Neural progenitor cell (in vitro differentiated cells): ENCODE measurements at regions not wholly inside any gene's neighbourhood (a gene's known extent, or its start where the extent isn't known, plus 50 kb on each side); places are given as distances from the start of the nearest gene placed in this dataset.
A peak's percentile ranks its signal among the peaks of the same experiment; 100 is the strongest.

Source experiments
- DNase-seq: peaks from one replicate; pipeline ENCODE4 v3.0.0-alpha.2; 2016; ENCODE audit warnings: low spot score
- H2AFZ ChIP-seq: fragments of 200-600 bp; sonication (generic); replicated peaks from 2 replicates; pipeline ENCODE4 v1.6.1; 2016; ENCODE audit warnings: antibody characterized with exemption
- H3F3A ChIP-seq: fragments of 200-600 bp; sonication (generic); 2 replicates; pipeline ENCODE4 v1.6.1; 2016; ENCODE audit warnings: antibody characterized with exemption, low read depth
- H3K27ac ChIP-seq: fragments of 200-600 bp; sonication (generic); 2 replicates; pipeline ENCODE4 v1.5.1; 2016; ENCODE audit warnings: mild to moderate bottlenecking
- H3K27me3 ChIP-seq: fragments of 200-600 bp; sonication (generic); 2 replicates; pipeline ENCODE4 v1.6.1; 2016; ENCODE audit warnings: mild to moderate bottlenecking, moderate library complexity
- H3K36me3 ChIP-seq: fragments of 200-600 bp; sonication (generic); 2 replicates; pipeline ENCODE4 v1.5.1; 2016
- H3K4me1 ChIP-seq: fragments of 200-600 bp; sonication (generic); 2 replicates; pipeline ENCODE4 v1.6.1; 2016; ENCODE audit warnings: mixed run types
- H3K4me2 ChIP-seq: fragments of 200-600 bp; sonication (generic); 2 replicates; pipeline ENCODE4 v1.6.1; 2016
- H3K4me3 ChIP-seq: fragments of 200-600 bp; sonication (generic); 2 replicates; pipeline ENCODE4 v1.5.1; 2016
- H3K79me2 ChIP-seq: fragments of 200-600 bp; sonication (generic); 2 replicates; pipeline ENCODE4 v1.6.1; 2016; ENCODE audit warnings: low read depth
- H3K9ac ChIP-seq: fragments of 200-600 bp; sonication (generic); 2 replicates; pipeline ENCODE4 v1.6.1; 2016
- H3K9me3 ChIP-seq: fragments of 200-600 bp; sonication (generic); 2 replicates; pipeline ENCODE4 v1.5.1; 2016; ENCODE audit warnings: low read depth
- H4K20me1 ChIP-seq: fragments of 200-600 bp; sonication (generic); 2 replicates; pipeline ENCODE4 v1.6.1; 2016; ENCODE audit warnings: low read depth
- H3K27ac Mint-ChIP-seq: 3 replicates; pipeline ENCODE4 v1.8.0; 2021; ENCODE audit warnings: mixed read lengths
- H3K27me3 Mint-ChIP-seq: 2 replicates; pipeline ENCODE4 v1.8.0; 2022; ENCODE audit warnings: low read depth, mild to moderate bottlenecking, inconsistent platforms, moderate library complexity, mixed read lengths; ENCODE audit not compliant: insufficient read depth
- H3K36me3 Mint-ChIP-seq: 3 replicates; pipeline ENCODE4 v1.8.0; 2021; ENCODE audit warnings: mixed read lengths
- H3K4me1 Mint-ChIP-seq: 3 replicates; pipeline ENCODE4 v1.8.0; 2021; ENCODE audit warnings: mixed read lengths
- H3K4me3 Mint-ChIP-seq: 3 replicates; pipeline ENCODE4 v1.8.0; 2021; ENCODE audit warnings: mild to moderate bottlenecking, moderate library complexity, mixed read lengths
- H3K9me3 Mint-ChIP-seq: 3 replicates; pipeline ENCODE4 v1.8.0; 2020; ENCODE audit warnings: mixed read lengths
- CTCF ChIP-seq: fragments of 200-600 bp; sonication (generic); IDR thresholded peaks from 2 replicates; pipeline ENCODE4 v1.5.1; 2017; ENCODE audit warnings: antibody characterized with exemption, mild to moderate bottlenecking
- EZH2 ChIP-seq: fragments of 200-600 bp; sonication (generic); IDR thresholded peaks from 2 replicates; pipeline ENCODE4 v1.6.1; 2017; ENCODE audit warnings: antibody characterized with exemption, mild to moderate bottlenecking, moderate library complexity
- EZH2phosphoT487 ChIP-seq: fragments of 200-600 bp; sonication (generic); IDR thresholded peaks from 2 replicates; pipeline ENCODE4 v1.6.1; 2017; ENCODE audit warnings: antibody characterized with exemption

- no peak overlapping the region for H3K4me2 ChIP-seq
Observed at GRCh38 chr15:79192462-79193036, 90.0 kb upstream of the ANKRD34C start.

DNA sequence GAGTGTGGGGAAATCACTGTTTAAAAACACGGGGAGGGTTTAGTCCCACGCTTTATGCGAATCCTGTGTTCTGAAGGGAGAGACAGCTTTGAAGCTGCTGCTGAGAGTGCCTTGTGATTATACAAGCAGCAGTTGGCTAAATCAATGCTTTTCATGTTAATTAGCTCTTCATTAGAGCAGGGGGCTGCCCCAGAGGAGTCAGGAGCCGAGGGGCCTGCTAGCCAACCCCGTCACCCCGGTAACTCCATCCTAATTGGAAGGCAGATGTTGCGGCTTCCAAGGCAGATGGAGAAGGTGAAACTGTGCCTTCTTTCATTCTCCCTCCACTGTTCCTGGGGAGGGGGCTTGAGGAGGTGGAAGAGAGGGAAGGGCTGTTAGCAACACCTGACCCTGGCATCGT, 92.4 kb upstream of the ANKRD34C start:
- no peak overlapping the region for H3K4me3 Mint-ChIP-seq
- Histone ChIP-seq H3K4me3 (no peak overlapping the region), H3F3A (no peaks in the 10 kb centered on the region), H3K4me2 (no peak overlapping the region), H4K20me1 (no peaks in the 10 kb centered on the region), H3K79me2 (no peaks in the 10 kb centered on the region), H3K27me3 (no peaks in the 10 kb centered on the region), H3K9me3 (no peaks in the 10 kb centered on the region), H3K9ac (no peak overlapping the region), H2AFZ (peak overlapping the region; percentile 50), H3K4me1 (peaks cover 23% of the 10 kb centered on the region), H3K27ac (no peak overlapping the region), H3K36me3 (no peaks in the 10 kb centered on the region)
- DNase-seq: no peak
- no peaks in the 10 kb centered on the region for H3K9me3 Mint-ChIP-seq
- TF ChIP-seq EZH2: no peak
- TF ChIP-seq CTCF: no peak
- no peak for TF ChIP-seq EZH2phosphoT487
- H3K4me1 Mint-ChIP-seq: peaks cover 46% of the 10 kb centered on the region
- no peaks in the 10 kb centered on the region for H3K36me3 Mint-ChIP-seq
- H3K27me3 Mint-ChIP-seq: peaks cover 7% of the 10 kb centered on the region
- peak overlapping the region; percentile 72 for H3K27ac Mint-ChIP-seq

More at GRCh38 chr15:79192462-79193036, 90.0 kb upstream of the ANKRD34C start:
- peak overlapping the region; percentile 55 for H3K4me3 Mint-ChIP-seq
- Histone ChIP-seq H3K4me3 (no peak overlapping the region), H2AFZ (peak overlapping the region; percentile 50), H3K36me3 (no peaks in the 10 kb centered on the region), H4K20me1 (no peaks in the 10 kb centered on the region), H3K79me2 (no peaks in the 10 kb centered on the region), H3F3A (no peaks in the 10 kb centered on the region), H3K27me3 (no peaks in the 10 kb centered on the region), H3K9ac (no peak overlapping the region), H3K4me1 (peaks cover 29% of the 10 kb centered on the region), H3K27ac (no peak overlapping the region), H3K9me3 (no peaks in the 10 kb centered on the region)
- no peak for DNase-seq
- H3K27me3 Mint-ChIP-seq: peaks cover 9% of the 10 kb centered on the region
- peak overlapping the region; percentile 99 for H3K27ac Mint-ChIP-seq
- H3K4me1 Mint-ChIP-seq: peaks cover 60% of the 10 kb centered on the region
- H3K36me3 Mint-ChIP-seq: no peaks in the 10 kb centered on the region
- H3K9me3 Mint-ChIP-seq: no peaks in the 10 kb centered on the region
- no peak for TF ChIP-seq EZH2phosphoT487
- TF ChIP-seq CTCF: no peak
- no peak for TF ChIP-seq EZH2

DNA sequence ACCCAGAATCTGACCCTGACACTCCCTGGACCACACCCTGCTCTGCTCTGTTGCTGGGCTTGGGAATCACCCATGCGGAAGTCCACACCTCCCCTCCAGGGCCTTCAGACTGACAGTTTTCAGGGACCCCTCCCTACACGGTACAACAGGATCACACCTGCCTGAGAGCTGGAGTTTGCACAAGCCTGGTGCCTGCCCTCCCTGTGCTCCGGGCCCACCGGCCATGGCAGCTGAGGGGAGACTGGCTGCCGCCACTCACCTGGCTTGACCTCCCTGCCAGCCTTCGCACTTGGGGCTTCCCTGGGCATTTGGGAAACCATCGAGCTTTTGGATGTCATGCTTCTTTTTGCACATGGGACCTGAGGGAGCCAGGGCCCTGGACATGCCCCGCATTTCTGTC, 95.9 kb upstream of the ANKRD34C start:
- Mint-ChIP-seq H3K27ac (no peak overlapping the region), H3K36me3 (no peaks in the 10 kb centered on the region), H3K27me3 (peaks cover 10% of the 10 kb centered on the region), H3K4me1 (peaks cover 31% of the 10 kb centered on the region), H3K9me3 (no peaks in the 10 kb centered on the region), H3K4me3 (no peak overlapping the region)
- Histone ChIP-seq H3K79me2 (no peaks in the 10 kb centered on the region), H3K27me3 (no peaks in the 10 kb centered on the region), H3F3A (no peaks in the 10 kb centered on the region), H3K9ac (no peak overlapping the region), H3K4me1 (peaks cover 7% of the 10 kb centered on the region), H4K20me1 (no peaks in the 10 kb centered on the region), H3K4me2 (no peak overlapping the region), H3K36me3 (no peaks in the 10 kb centered on the region), H3K27ac (no peak overlapping the region), H3K4me3 (no peak overlapping the region), H3K9me3 (no peaks in the 10 kb centered on the region), H2AFZ (no peak overlapping the region)
- no peak for DNase-seq
- TF ChIP-seq EZH2phosphoT487: no peak
- TF ChIP-seq CTCF: no peak
- no peak for TF ChIP-seq EZH2
